PFSK-1 (cell line): ENCODE measurements at regions not wholly inside any gene's neighbourhood (a gene's known extent, or its start where the extent isn't known, plus 50 kb on each side); places are given as distances from the start of the nearest gene placed in this dataset.

Source experiments
- POLR2AphosphoS5 ChIP-seq: IDR thresholded peaks from 2 replicates; pipeline ENCODE4 v1.6.1; 2012; ENCODE audit warnings: low read depth, mild to moderate bottlenecking, control low read depth, low read length, moderate library complexity
- SIN3A ChIP-seq: IDR thresholded peaks from 2 replicates; pipeline ENCODE4 v1.6.1; 2012; ENCODE audit warnings: mild to moderate bottlenecking, low read length, moderate library complexity, borderline replicate concordance; ENCODE audit not compliant: insufficient read depth
- TAF1 ChIP-seq: IDR thresholded peaks from 2 replicates; pipeline ENCODE4 v1.6.1; 2012; ENCODE audit warnings: low read length, control low read depth, borderline replicate concordance; ENCODE audit not compliant: insufficient read depth

GRCh38 chr20:4601630-4602296 lies 84.5 kb upstream of the PRNP start:
- TF ChIP-seq POLR2AphosphoS5 = no peak
- TF ChIP-seq TAF1 = no peak
- no peak for TF ChIP-seq SIN3A
